GM21528 (cell line): ENCODE measurements at regions not wholly inside any gene's neighbourhood (a gene's known extent, or its start where the extent isn't known, plus 50 kb on each side); places are given as distances from the start of the nearest gene placed in this dataset.

ENCODE experiments used
- ATAC-seq: cut with Tn5 transposase; IDR thresholded peaks from one replicate; pipeline ENCODE4 v1.9.1; 2021; ENCODE audit warnings: mild to moderate bottlenecking, moderate library complexity; ENCODE audit not compliant: unreplicated experiment, low FRiP score

GRCh38 chr4:100811046-100811445 is 293.2 kb upstream of the EMCN start:
- no peak for ATAC-seq

GRCh38 chr4:100809506-100809905 is 291.7 kb upstream of the EMCN start:
- no peak for ATAC-seq

- ATAC-seq = no peak
These were observed 289.2 kb upstream of the EMCN start for GRCh38 chr4:100806988-100807387.

GRCh38 chr4:100805538-100805937 is 287.7 kb upstream of the EMCN start:
- no peak for ATAC-seq

GRCh38 chr4:100804576-100805360 is 286.9 kb upstream of the EMCN start:
- no peak for ATAC-seq

- no peak for ATAC-seq
These were observed 285.9 kb upstream of the EMCN start for GRCh38 chr4:100803751-100804150.

GRCh38 chr4:100799761-100800539 is 282.1 kb upstream of the EMCN start:
- ATAC-seq = no peak

GRCh38 chr4:100797791-100798190 is 280.0 kb upstream of the EMCN start:
- ATAC-seq = no peak

GRCh38 chr4:100797356-100797755 is 279.5 kb upstream of the EMCN start:
- ATAC-seq = no peak

GRCh38 chr4:100796332-100796731 is 278.5 kb upstream of the EMCN start:
- ATAC-seq = no peak

- ATAC-seq = no peak
These were observed 277.8 kb upstream of the EMCN start for GRCh38 chr4:100795581-100795980.

- ATAC-seq = no peak
These were observed 273.2 kb upstream of the EMCN start for GRCh38 chr4:100790836-100791615.

GRCh38 chr4:100789991-100790390 is 272.2 kb upstream of the EMCN start:
- no peak for ATAC-seq

- no peak for ATAC-seq
These were observed 268.7 kb upstream of the EMCN start for GRCh38 chr4:100786481-100786880.

- ATAC-seq = no peak
These were observed 264.5 kb upstream of the EMCN start for GRCh38 chr4:100782356-100782755.

GRCh38 chr4:100781435-100781834 is 263.6 kb upstream of the EMCN start:
- no peak for ATAC-seq

- ATAC-seq = no peak
These were observed 262.3 kb upstream of the EMCN start for GRCh38 chr4:100780126-100780525.

- no peak for ATAC-seq
These were observed 260.6 kb upstream of the EMCN start for GRCh38 chr4:100778431-100778830.

GRCh38 chr4:100762738-100763137 is 244.9 kb upstream of the EMCN start:
- no peak for ATAC-seq

GRCh38 chr4:100754751-100755150 is 236.9 kb upstream of the EMCN start:
- no peak for ATAC-seq

GRCh38 chr4:100746141-100746739 is 228.4 kb upstream of the EMCN start:
- no peak for ATAC-seq
